ENCODE measurements at regions not wholly inside any gene's neighbourhood (a gene's known extent, or its start where the extent isn't known, plus 50 kb on each side); places are given as distances from the start of the nearest gene placed in this dataset.

DNA sequence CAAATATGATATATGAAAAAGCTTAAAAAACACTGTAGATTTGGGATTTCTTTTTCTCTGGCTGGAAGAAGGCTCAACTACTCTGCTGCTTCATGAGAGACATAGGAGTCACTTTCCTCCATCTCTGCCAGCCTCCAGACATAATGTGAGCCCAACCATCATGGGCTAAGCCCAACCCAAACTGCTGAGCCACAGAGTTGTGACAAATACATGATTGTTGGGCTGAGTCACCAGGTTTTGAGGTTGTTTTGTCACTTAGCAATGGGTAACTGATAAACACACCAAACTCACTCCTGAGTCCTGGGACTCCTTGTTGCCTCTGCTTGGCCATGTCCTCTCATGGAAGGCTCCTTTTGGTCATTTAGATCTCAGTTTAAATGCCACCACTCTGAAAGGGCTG lies 381.8 kb upstream of the FZD8 start:
- no peak for TF ChIP-seq POLR2AphosphoS5 (IDR thresholded peaks at IDR 0.05; ENCODE audit: low read depth, low read length)
- TF ChIP-seq POLR2A (IDR thresholded peaks at IDR 0.05; ENCODE audit: low read depth, low read length): no peak
- TF ChIP-seq TAF1 (IDR thresholded peaks at IDR 0.05; ENCODE audit: borderline replicate concordance, low read depth, low read length): no peak

Measured in GM12892 (cell line).